Cardiac muscle cell (in vitro differentiated cells and primary cell): ENCODE measurements at regions not wholly inside any gene's neighbourhood (a gene's known extent, or its start where the extent isn't known, plus 50 kb on each side); places are given as distances from the start of the nearest gene placed in this dataset.

ENCODE experiments used
- DNase-seq, 2 donors: peaks; one replicate each; pipeline versions ENCODE4 v3.0.0 to v3.0.0-alpha.2; 2010 to 2017; ENCODE audit warnings: low read depth in 1 of 2, low spot score in 1 of 2
- H3K27ac ChIP-seq: fragments of 200-600 bp; sonication (generic); 2 replicates; pipeline ENCODE4 v1.5.1; 2016
- H3K27me3 ChIP-seq: fragments of 200-600 bp; sonication (generic); 2 replicates; pipeline ENCODE4 v1.6.0; 2016; ENCODE audit warnings: control low read depth
- H3K36me3 ChIP-seq: fragments of 200-600 bp; sonication (generic); 2 replicates; pipeline ENCODE4 v1.5.1; 2016; ENCODE audit warnings: control low read depth
- H3K4me1 ChIP-seq: fragments of 200-600 bp; sonication (generic); 2 replicates; pipeline ENCODE4 v1.8.1; 2017; ENCODE audit warnings: low read depth, mild to moderate bottlenecking, mixed run types
- H3K4me3 ChIP-seq: fragments of 200-600 bp; sonication (generic); 2 replicates; pipeline ENCODE4 v1.5.1; 2016; ENCODE audit warnings: mild to moderate bottlenecking
- H3K9me3 ChIP-seq: fragments of 200-600 bp; sonication (generic); 2 replicates; pipeline ENCODE4 v1.5.1; 2017; ENCODE audit warnings: low read depth, mild to moderate bottlenecking, control low read depth
- TF ChIP-seq, protein P1 (sequence below): IDR thresholded peaks from 2 replicates; pipeline ENCODE4 v1.5.1; 2012; ENCODE audit warnings: low read depth, mild to moderate bottlenecking, low read length

DNA sequence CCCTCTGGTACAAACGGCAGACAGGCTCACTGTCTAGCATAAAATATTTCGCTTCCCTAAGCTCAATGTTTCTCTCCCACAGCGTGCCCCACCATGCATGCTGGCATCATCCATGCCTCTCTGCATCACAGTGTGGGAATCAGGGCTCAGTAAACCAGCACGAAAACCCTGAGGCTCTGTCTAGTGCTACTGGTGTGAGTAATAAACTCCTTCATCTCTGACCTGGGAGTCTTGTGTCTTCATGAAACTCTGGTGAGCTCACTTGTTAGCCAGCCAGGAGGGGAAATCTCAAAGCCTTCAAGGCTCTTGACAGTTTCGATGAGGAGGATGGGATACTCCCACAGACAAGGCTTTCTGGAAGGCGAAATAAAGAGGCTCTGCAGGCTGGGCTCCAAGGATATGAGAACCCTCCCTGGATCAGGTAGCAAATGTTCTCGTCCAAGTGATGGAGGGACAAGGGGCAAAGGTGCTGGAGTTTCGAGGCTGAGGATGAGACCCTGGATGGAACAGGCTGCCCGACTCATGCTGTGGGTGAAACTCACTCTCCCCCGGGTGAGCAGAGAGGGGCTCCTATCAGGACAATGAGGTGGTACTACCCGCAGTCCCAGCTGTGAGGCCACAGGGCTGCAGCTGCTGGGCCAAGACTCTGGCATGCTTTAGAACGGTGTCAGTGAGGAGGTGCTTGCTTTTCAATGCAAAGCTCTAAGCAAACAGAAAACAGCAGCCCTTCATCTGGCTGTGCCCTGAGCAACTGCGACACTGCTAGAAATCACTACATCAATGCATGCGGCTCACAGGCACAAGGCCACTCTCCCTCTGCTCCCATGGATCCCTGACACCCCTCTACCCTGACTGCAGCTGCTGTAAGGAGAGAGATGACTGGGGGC is 69.3 kb downstream of the SHANK2 start:
- Histone ChIP-seq H3K4me3 (no peak overlapping the region), H3K27me3 (no peaks in the 10 kb centered on the region), H3K27ac (no peak overlapping the region), H3K36me3 (no peaks in the 10 kb centered on the region), H3K4me1 (no peaks in the 10 kb centered on the region), H3K9me3 (no peaks in the 10 kb centered on the region)
- DNase-seq = no peak
- TF ChIP-seq, protein P1, sequence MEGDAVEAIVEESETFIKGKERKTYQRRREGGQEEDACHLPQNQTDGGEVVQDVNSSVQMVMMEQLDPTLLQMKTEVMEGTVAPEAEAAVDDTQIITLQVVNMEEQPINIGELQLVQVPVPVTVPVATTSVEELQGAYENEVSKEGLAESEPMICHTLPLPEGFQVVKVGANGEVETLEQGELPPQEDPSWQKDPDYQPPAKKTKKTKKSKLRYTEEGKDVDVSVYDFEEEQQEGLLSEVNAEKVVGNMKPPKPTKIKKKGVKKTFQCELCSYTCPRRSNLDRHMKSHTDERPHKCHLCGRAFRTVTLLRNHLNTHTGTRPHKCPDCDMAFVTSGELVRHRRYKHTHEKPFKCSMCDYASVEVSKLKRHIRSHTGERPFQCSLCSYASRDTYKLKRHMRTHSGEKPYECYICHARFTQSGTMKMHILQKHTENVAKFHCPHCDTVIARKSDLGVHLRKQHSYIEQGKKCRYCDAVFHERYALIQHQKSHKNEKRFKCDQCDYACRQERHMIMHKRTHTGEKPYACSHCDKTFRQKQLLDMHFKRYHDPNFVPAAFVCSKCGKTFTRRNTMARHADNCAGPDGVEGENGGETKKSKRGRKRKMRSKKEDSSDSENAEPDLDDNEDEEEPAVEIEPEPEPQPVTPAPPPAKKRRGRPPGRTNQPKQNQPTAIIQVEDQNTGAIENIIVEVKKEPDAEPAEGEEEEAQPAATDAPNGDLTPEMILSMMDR = no peak

DNA sequence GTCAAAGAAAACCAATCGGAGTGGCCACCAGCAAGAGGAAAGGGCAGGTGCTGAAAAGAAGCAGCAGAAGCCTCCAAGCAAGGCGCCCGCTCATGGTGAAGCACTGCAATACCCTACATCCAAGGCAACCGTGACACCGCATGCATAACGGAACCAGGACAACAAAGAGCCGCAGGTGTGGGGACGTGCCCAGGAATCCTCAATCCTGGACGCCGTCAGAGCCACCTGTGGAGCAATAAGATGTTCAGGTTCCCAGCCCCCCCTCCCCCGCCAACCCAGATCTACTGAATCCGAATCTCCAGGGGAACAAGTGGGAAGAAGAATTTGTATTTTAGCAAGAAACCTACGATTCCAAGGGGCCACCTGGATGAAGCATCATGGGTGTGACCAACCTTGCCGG is 70.8 kb downstream of the SHANK2 start:
- Histone ChIP-seq H3K9me3 (no peaks in the 10 kb centered on the region), H3K36me3 (no peaks in the 10 kb centered on the region), H3K4me1 (no peaks in the 10 kb centered on the region), H3K4me3 (no peak overlapping the region), H3K27me3 (no peaks in the 10 kb centered on the region), H3K27ac (no peak overlapping the region)
- no peak for DNase-seq
- TF ChIP-seq, protein P1 = no peak

DNA sequence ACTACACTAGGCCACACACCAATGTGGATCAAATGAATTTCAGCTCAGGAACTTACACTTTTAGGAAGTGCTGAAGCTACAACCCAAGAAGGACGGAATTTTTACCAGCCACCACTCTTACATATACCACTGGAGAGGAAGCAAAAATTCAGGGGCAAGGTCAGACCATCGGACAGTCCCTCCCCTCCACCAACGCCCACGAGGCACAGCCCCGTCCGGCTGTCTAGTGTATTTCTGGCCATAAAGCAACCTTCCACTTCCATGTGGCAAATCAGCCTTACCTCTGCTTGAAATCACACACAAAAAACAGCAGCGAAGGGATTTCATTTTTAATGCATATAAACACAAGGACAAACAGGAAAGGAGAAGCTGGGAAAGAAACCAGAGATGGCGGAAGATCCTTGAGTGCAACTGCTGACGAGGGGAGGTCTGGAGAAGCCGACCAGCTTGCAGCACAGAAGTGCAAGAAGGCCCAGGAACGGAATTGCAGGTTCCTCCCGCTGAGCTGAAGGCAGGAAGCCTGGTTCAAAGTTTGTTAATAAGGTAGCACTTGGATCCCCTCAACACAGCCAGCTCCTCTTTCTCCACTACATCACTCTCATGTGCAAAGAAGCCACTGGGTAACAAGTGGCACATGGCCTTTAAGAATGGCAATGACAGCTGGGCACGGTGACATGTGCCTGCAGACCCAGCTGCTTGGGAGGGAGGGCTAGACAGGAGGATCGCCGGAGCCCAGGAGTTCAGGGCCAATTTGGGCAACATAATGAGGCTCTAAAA is 71.5 kb downstream of the SHANK2 start:
- H3K36me3 ChIP-seq = no peaks in the 10 kb centered on the region
- no peak for DNase-seq
- H3K4me1 ChIP-seq = no peaks in the 10 kb centered on the region
- no peaks in the 10 kb centered on the region for H3K27me3 ChIP-seq
- no peak overlapping the region for H3K4me3 ChIP-seq
- TF ChIP-seq, protein P1 = no peak
- no peak overlapping the region for H3K27ac ChIP-seq
- no peaks in the 10 kb centered on the region for H3K9me3 ChIP-seq

DNA sequence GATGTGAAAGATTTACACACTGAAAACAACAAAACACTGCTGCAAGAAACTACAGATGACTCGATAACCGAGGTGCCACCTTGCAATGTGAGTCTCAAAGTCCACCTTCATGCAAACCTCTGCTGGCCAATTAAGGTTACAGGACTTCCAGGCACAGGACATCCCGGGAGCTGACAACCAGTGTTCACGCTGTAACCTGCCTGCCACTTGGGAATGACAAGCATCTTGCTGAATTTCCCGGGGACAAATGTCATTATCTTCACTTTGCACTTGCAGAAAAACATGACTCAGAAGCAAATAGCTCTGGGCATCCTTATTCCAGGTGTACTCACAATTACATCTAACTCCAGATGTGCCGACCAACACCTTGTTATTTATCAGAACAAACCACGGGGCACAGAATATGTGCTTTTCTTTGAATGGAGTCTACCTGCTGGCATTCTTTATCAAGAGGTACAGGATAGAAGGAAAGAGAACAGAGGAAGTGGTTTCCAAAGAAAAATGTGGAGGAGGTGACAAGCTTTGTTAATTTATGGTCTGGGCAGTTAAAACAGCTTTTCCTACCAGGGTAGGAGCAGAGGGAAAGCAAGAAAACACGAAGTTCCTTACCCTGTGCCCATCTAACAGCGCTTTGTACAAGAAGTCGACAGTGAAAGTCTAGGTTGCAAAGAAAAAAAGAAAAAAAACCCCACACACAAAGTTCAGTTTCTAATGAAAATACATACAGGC is 72.3 kb downstream of the SHANK2 start:
- DNase-seq = no peak
- Histone ChIP-seq H3K4me3 (no peak overlapping the region), H3K36me3 (no peaks in the 10 kb centered on the region), H3K27ac (no peak overlapping the region), H3K9me3 (no peaks in the 10 kb centered on the region), H3K27me3 (no peaks in the 10 kb centered on the region), H3K4me1 (no peaks in the 10 kb centered on the region)
- TF ChIP-seq, protein P1 = no peak

DNA sequence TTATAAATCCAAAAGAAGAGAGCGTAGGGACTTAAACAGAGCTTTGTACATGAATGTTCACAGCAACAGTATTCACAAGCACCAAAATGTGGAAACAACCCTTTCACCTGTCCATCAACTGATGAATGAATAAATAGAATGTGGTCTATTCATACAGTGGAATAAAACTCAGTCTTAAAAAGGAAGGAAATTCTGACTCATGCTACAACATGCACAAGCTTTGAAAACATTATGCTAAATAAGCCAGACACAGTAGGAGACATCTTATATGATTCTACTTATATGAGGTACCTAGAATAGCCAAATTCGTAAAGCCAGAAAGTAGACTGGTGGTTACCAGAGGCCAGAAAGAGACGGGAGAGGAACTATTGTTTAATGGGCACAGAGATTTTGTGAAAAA is 74.3 kb downstream of the SHANK2 start:
- no peak for DNase-seq
- Histone ChIP-seq H3K27me3 (no peaks in the 10 kb centered on the region), H3K27ac (no peak overlapping the region), H3K36me3 (no peaks in the 10 kb centered on the region), H3K9me3 (no peaks in the 10 kb centered on the region), H3K4me1 (no peaks in the 10 kb centered on the region), H3K4me3 (no peak overlapping the region)
- TF ChIP-seq, protein P1 = no peak
